Epithelial cell of esophagus (primary cell): ENCODE measurements at regions not wholly inside any gene's neighbourhood (a gene's known extent, or its start where the extent isn't known, plus 50 kb on each side); places are given as distances from the start of the nearest gene placed in this dataset.

Experiments used
- DNase-seq: peaks from one replicate; pipeline ENCODE4 v3.0.0; 2010; ENCODE audit warnings: low read depth
- H3K4me3 ChIP-seq: 2 replicates; pipeline ENCODE4 v1.5.1; 2011; ENCODE audit warnings: mild to moderate bottlenecking, low read length, control low read depth
- CTCF ChIP-seq: IDR thresholded peaks from 2 replicates; pipeline ENCODE4 v1.5.1; 2011; ENCODE audit warnings: low read depth, mild to moderate bottlenecking, low read length, control low read depth, inconsistent platforms; ENCODE audit not compliant: insufficient read depth; ENCODE audit errors: missing control alignments

DNA sequence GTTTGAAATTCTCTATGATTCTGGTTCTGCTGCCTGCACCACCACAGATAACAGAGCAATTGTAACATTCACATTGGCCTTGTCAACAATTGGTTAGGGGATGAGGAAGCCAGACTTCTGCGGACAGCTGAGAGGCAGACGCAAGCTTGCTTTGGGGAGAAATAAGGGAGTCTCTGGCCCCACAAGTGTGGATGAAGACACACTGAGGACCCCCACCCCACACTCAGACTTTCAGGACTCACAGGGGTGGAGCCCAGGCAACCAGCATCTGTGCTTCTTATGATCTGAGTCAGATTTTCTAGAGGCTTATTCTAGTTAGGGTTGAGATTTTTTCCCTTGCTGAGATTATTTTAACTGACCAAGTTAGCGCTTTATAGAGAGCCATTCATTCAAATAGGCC lies 140.3 kb upstream of the IRX2 start:
- no peak for DNase-seq
- H3K4me3 ChIP-seq = no peak overlapping the region
- TF ChIP-seq CTCF = no peak

- DNase-seq = no peak
- no peak for TF ChIP-seq CTCF
- H3K4me3 ChIP-seq = no peak overlapping the region
These were observed 138.5 kb upstream of the IRX2 start for GRCh38 chr5:2890011-2890410.

DNA sequence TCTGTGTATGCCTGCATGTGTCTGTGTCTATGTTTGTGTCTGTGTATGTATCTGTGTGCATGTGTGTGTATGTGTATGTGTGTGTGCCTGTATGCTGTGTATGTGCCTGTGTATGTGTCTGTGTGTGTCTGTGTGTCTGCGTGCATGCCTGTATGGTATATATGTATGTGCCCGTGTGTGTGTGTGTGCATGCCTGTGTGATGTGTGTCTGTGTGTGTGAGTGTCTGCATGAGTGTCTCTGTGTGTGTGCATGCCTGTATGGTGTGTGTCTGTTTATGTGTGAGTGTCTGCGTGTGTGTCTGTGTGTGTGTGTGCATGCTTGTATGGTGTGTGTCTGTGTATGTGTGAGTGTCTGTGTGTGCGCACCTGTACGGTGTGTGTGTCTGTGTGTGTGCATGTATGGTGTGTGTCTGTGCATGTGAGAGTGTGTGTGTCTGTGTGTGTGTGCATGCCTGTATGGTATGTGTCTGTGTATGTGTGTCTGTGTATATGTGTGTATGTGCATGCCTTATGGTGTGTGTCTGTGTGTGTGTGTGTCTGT lies 137.1 kb upstream of the IRX2 start:
- TF ChIP-seq CTCF = no peak
- H3K4me3 ChIP-seq = no peak overlapping the region
- DNase-seq = no peak

- TF ChIP-seq CTCF = no peak
- no peak overlapping the region for H3K4me3 ChIP-seq
- DNase-seq = no peak
These were observed 136.2 kb upstream of the IRX2 start for GRCh38 chr5:2887481-2888348.

DNA sequence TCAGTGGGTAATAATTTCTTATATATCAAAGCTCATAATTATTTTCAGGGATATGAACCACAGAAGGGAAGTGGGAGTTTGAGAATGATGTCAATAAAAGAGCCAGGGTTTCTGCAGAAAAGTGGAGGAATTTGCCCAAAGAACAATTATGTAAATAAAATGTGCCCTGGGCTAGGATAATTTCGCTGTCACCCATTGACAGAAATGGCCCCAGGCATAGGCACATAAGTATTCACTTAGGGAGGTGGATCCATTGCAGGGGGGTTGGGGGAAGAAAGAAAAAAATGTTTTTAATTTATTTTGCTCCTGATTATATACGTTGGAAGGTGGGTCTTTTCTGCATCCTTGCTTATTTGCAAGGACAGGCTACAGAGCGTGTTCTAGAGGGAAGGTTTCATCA lies 135.1 kb upstream of the IRX2 start:
- TF ChIP-seq CTCF = no peak
- H3K4me3 ChIP-seq = no peak overlapping the region
- no peak for DNase-seq

- no peak for TF ChIP-seq CTCF
- no peak for DNase-seq
These were observed 132.3 kb upstream of the IRX2 start for GRCh38 chr5:2883771-2884170.

DNA sequence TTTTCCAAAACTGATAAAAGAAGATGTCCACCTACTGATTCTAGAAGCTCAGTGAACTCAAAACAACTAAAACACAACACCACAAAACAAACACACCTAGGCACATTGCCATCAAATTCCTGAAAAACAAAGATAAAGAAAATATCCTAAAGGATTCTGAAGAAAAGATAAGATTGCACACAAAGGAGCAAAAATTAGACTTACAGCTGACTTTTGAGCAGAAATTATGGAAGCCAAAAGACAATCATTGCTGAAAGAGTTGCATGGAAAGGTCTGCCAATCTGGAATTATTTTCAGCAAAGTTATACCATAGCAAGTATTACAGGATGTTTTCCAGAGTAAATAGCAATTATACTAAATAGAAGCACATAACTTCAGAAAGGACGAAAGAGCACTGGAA lies 128.2 kb upstream of the IRX2 start:
- TF ChIP-seq CTCF = no peak
- DNase-seq = no peak

More at GRCh38 chr5:2883771-2884170, 132.3 kb upstream of the IRX2 start:
- no peak overlapping the region for H3K4me3 ChIP-seq

More for the DNA sequence above, 128.2 kb upstream of the IRX2 start:
- no peak overlapping the region for H3K4me3 ChIP-seq
